Calu3 (cell line): ENCODE measurements at regions not wholly inside any gene's neighbourhood (a gene's known extent, or its start where the extent isn't known, plus 50 kb on each side); places are given as distances from the start of the nearest gene placed in this dataset.

ENCODE experiments used
- BruUV-seq: library from RNA; stranded (reverse); fragments of 400-500 nt; replicated peaks from 2 replicates; lab custom pipeline; 2021; lab: Mats Ljungman, UMichigan
- CTCF ChIA-PET: fragments of 300-600 bp; sonication (Branson Sonifier 250); formaldehyde crosslinking; loops from one replicate; lab custom pipeline; 2022; ENCODE audit warnings: antibody characterized with exemption; lab: Charles Lee
- DNase-seq: peaks from one replicate; pipeline ENCODE4 v3.0.0; 2022
- H3K27ac Mint-ChIP-seq: one replicate; pipeline ENCODE4 v1.8.0; 2022; ENCODE audit warnings: mixed read lengths; ENCODE audit not compliant: unreplicated experiment
- H3K27me3 Mint-ChIP-seq: one replicate; pipeline ENCODE4 v1.8.0; 2022; ENCODE audit warnings: mixed read lengths; ENCODE audit not compliant: unreplicated experiment
- H3K36me3 Mint-ChIP-seq: one replicate; pipeline ENCODE4 v1.8.0; 2022; ENCODE audit warnings: mild to moderate bottlenecking, moderate library complexity, mixed read lengths; ENCODE audit not compliant: insufficient read depth, unreplicated experiment
- H3K4me1 Mint-ChIP-seq: one replicate; pipeline ENCODE4 v1.8.0; 2022; ENCODE audit warnings: mild to moderate bottlenecking, low read depth, mixed read lengths; ENCODE audit not compliant: unreplicated experiment
- H3K4me3 Mint-ChIP-seq: one replicate; pipeline ENCODE4 v1.8.0; 2022; ENCODE audit warnings: mild to moderate bottlenecking, low read depth, moderate library complexity, mixed read lengths; ENCODE audit not compliant: unreplicated experiment
- H3K9me3 Mint-ChIP-seq: one replicate; pipeline ENCODE4 v1.8.0; 2022; ENCODE audit warnings: low read depth, mixed read lengths; ENCODE audit not compliant: unreplicated experiment
- intact Hi-C: fragments of 100-400 bp; cut with micrococcal nuclease; formaldehyde crosslinking; loops from one replicate; pipeline ENCODE4 v1.10.0; 2022; ENCODE audit not compliant: unreplicated experiment
- TF ChIP-seq, protein P1 (sequence below): fragments of 200-600 bp; IDR thresholded peaks from one replicate; pipeline ENCODE4 v1.8.0; 2022; ENCODE audit warnings: antibody characterized with exemption; ENCODE audit not compliant: unreplicated experiment

GRCh38 chr15:37252530-37252929 lies 152.2 kb upstream of the MEIS2 start:
- Mint-ChIP-seq H3K4me1 (no peaks in the 10 kb centered on the region), H3K36me3 (no peaks in the 10 kb centered on the region), H3K27ac (no peak overlapping the region), H3K27me3 (no peaks in the 10 kb centered on the region), H3K4me3 (no peak overlapping the region), H3K9me3 (no peaks in the 10 kb centered on the region)
- TF ChIP-seq, protein P1, sequence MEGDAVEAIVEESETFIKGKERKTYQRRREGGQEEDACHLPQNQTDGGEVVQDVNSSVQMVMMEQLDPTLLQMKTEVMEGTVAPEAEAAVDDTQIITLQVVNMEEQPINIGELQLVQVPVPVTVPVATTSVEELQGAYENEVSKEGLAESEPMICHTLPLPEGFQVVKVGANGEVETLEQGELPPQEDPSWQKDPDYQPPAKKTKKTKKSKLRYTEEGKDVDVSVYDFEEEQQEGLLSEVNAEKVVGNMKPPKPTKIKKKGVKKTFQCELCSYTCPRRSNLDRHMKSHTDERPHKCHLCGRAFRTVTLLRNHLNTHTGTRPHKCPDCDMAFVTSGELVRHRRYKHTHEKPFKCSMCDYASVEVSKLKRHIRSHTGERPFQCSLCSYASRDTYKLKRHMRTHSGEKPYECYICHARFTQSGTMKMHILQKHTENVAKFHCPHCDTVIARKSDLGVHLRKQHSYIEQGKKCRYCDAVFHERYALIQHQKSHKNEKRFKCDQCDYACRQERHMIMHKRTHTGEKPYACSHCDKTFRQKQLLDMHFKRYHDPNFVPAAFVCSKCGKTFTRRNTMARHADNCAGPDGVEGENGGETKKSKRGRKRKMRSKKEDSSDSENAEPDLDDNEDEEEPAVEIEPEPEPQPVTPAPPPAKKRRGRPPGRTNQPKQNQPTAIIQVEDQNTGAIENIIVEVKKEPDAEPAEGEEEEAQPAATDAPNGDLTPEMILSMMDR = no peak
- intact Hi-C loops = no loop called here
- no peak for DNase-seq
- CTCF ChIA-PET = no interaction called here
- no TSS peak for BruUV-seq

DNA sequence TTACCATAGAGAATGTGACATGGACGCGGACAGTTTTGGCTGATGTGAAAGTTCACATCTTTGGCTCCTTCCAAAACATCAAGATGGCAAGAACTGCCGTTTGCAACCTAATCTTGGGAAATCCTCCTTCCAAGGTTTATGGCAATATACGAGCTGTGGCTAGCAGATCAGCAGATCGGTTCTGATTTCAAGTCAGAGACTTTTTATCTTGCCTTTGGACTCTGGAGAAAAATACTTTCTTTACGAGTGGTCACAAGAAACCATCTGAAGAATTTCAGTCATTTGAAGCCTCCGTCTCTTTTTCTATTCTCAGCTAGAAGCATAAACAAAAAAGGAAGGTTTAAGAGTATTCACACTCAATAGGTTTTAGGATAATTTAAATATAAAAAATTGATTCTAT lies 153.5 kb upstream of the MEIS2 start:
- H3K27me3 Mint-ChIP-seq = no peaks in the 10 kb centered on the region
- BruUV-seq = no TSS peak
- TF ChIP-seq, protein P1 = no peak
- no peak overlapping the region for H3K27ac Mint-ChIP-seq
- no peak for DNase-seq
- intact Hi-C loops = no loop called here
- no peaks in the 10 kb centered on the region for H3K36me3 Mint-ChIP-seq
- H3K4me3 Mint-ChIP-seq = no peak overlapping the region
- no peaks in the 10 kb centered on the region for H3K4me1 Mint-ChIP-seq
- CTCF ChIA-PET = no interaction called here
- no peaks in the 10 kb centered on the region for H3K9me3 Mint-ChIP-seq

GRCh38 chr15:37260255-37260654 lies 159.9 kb upstream of the MEIS2 start:
- TF ChIP-seq, protein P1 = no peak

DNA sequence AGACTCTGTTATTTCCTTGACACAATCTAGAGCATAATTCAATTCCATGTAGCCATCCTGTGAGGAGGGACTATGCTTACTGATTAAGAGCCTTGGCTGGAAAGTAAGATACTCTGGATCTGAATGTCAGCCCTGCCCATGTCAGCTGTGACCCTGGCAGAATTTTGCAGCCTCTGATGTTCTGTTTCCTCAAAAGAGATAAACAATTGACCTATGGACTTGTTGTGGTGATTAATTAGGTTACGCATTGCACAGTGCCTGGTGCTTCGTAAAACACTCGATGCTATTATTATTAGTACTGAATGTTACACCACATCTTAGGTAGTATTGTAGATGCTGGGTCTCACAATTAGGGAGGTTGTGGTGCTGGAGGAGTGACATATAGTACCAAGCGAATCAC lies 161.3 kb upstream of the MEIS2 start:
- Mint-ChIP-seq H3K27me3 (no peaks in the 10 kb centered on the region), H3K4me3 (no peak overlapping the region)
- intact Hi-C loops = no loop called here

More at GRCh38 chr15:37260255-37260654, 159.9 kb upstream of the MEIS2 start:
- no peak for DNase-seq
- no peaks in the 10 kb centered on the region for H3K36me3 Mint-ChIP-seq
- no peak overlapping the region for H3K27ac Mint-ChIP-seq
- no peaks in the 10 kb centered on the region for H3K4me1 Mint-ChIP-seq
- H3K9me3 Mint-ChIP-seq = no peaks in the 10 kb centered on the region
- CTCF ChIA-PET = no interaction called here
- no TSS peak for BruUV-seq
- H3K27me3 Mint-ChIP-seq = no peaks in the 10 kb centered on the region
- H3K4me3 Mint-ChIP-seq = no peak overlapping the region
- intact Hi-C loops = no loop called here

More for the DNA sequence above, 161.3 kb upstream of the MEIS2 start:
- BruUV-seq = no TSS peak
- DNase-seq = no peak
- no peak overlapping the region for H3K27ac Mint-ChIP-seq
- TF ChIP-seq, protein P1 = no peak
- CTCF ChIA-PET = no interaction called here
- H3K36me3 Mint-ChIP-seq = no peaks in the 10 kb centered on the region
- no peaks in the 10 kb centered on the region for H3K4me1 Mint-ChIP-seq
- no peaks in the 10 kb centered on the region for H3K9me3 Mint-ChIP-seq
